Fibroblast of skin of back (primary cell): ENCODE measurements at regions not wholly inside any gene's neighbourhood (a gene's known extent, or its start where the extent isn't known, plus 50 kb on each side); places are given as distances from the start of the nearest gene placed in this dataset.

ENCODE experiments used
- DNase-seq: peaks from one replicate; pipeline ENCODE4 v3.0.0-alpha.2; 2013

GRCh38 chr13:99659866-99660554 lies 158.7 kb downstream of the TM9SF2 start:
- DNase-seq = no peak

DNA sequence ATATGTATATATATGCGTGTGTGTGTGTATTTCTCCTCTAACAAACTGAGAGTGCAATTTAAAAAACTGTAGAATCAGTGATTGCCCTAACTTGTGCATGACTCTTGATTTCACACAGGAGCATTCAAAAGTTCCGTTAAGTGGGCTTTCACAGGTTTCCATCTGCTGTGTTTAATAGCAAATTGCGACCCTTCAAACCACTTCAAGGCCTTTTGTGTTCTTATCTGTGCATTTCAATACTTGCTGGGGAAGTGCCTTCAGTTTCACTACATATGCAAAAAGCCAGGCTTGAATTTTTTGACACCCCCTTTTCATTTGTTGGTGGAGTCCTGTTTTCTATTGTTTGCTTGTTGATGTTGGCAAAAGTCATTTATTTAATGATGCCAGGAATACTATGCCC lies 158.0 kb downstream of the TM9SF2 start:
- no peak for DNase-seq

GRCh38 chr13:99658261-99658991 lies 157.2 kb downstream of the TM9SF2 start:
- peak; percentile 79 for DNase-seq

DNA sequence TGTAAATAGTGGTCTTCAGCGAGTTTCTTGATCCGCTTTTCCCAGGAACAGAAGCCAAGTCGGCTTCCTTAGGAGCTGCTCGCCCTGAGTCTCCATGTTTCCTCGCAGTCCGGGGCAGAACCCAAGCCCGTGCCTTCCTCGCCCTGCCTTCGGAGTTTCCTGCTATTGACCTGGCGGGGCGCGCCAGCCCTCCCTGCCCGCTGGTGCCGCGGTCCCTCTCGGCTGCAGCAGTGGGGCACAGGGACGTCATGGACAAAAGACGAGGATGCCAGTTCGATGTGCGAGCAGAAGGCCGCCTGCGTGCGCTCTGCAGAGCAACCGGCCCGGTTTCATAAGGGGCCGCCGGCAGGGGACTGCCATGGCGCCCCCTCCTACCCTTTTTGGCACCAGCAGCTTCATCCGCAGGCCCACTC lies 156.6 kb downstream of the TM9SF2 start:
- DNase-seq = peak; percentile 44

- DNase-seq = no peak
Observed at GRCh38 chr13:99656844-99657381, 155.6 kb downstream of the TM9SF2 start.

DNA sequence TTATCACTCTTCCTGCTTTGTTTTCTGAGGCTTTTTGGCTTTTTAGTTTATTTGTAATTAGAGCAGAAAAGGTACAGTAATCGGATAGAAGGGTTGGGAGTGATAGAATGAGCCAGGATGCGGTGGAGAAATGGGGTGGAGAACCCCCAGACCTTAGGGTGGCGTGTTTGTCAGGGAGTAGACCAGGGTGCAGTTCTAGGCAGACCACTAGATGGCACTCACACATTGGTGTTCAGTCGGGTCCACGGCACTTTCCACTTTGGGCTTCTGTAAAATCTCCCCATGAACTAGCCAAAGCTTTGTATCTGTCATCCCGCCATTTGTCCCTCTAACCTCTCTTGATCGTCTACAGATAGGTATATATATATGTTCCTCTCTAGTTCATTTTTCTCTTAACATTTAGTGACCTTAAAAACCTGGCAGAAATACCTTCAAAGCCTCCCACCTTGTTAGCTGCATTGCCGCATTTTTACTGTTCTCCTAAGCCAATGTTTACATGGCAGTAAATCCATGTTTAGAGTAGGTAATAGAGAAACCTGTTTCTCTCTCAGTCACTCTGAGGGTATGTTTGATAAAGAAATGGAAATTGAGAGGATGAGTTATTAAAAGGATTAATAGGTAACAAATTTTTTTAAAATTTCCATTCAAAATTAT lies 154.9 kb downstream of the TM9SF2 start:
- peak; percentile 66 for DNase-seq

- peak; percentile 29 for DNase-seq
Observed at GRCh38 chr13:99655351-99656091, 154.2 kb downstream of the TM9SF2 start.

DNA sequence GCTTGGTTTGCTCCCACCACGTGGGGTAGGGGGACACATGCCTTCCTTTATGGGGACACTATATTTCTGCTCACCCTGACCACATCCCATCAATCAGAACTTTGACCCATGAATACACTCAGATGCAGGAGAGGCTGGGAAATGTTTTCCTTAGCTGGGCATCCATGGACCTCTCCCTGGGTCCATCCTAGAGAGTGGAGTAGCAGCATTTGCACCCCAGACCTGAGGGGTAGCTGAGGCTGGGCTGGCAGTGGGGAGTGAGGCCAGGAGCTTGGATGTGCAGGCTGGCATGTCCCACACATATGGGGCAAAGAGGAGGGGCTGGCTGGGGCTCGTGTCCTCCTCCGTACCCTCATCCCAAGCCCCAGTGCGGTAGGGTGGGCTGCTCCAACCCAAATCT lies 152.8 kb downstream of the TM9SF2 start:
- no peak for DNase-seq

DNA sequence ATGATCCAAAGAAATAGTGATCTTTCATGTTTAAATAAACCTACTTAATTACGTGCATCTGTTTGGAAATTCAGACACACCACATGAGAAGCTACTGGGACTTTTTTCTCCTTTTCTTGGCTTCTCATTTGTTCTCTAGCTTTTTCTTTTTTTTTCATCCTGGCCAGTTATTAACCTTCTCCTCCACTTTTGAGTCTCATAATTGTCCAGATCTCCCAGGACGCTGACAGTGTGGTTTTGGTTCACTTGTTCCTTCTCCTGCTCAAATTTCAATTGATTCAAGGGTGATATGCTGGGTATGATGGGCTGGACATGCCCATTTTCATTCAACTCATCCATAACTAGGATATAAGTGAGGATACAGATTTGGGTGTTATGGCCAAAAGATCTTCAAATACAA lies 152.3 kb downstream of the TM9SF2 start:
- DNase-seq = no peak

DNA sequence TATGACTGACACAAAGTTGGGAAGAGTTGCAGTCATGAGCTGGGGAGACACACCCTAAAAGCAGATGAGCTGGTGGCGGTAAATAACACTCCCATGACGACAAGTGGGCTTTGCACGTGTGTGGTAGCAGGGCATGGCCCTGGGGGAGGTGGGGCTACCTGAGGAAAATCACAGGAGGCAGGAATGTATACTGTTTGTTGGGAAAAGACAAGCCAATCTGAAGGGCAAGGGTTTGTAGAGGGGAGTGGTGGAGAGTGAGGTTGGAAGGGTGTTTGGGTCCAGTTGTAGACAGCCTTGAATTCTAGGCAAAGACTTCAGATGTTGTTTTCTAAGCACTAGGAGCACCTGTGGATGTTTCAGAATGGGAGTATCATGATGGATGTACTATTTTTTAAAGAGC lies 151.6 kb downstream of the TM9SF2 start:
- no peak for DNase-seq

DNA sequence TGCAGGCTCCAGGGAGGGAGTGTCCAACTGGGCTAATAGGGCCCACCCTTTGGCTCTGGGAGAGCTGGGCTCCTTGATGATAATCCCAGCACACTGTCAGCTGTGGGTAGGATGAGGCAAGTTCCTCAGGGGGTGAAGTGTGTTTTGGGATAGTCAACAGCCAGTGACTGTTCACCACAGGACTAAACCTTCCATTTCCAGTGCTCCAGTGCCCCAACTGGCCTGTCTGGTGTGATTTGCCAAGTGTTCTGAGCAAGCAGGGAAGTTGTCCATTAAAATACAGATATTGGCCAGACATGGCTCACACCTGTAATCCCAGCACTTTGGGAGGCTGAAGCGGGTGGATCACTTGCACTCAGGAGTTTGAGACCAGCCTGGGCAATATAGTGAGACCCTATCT lies 150.9 kb downstream of the TM9SF2 start:
- DNase-seq = no peak

GRCh38 chr13:99651016-99651415 lies 149.7 kb downstream of the TM9SF2 start:
- DNase-seq = no peak

DNA sequence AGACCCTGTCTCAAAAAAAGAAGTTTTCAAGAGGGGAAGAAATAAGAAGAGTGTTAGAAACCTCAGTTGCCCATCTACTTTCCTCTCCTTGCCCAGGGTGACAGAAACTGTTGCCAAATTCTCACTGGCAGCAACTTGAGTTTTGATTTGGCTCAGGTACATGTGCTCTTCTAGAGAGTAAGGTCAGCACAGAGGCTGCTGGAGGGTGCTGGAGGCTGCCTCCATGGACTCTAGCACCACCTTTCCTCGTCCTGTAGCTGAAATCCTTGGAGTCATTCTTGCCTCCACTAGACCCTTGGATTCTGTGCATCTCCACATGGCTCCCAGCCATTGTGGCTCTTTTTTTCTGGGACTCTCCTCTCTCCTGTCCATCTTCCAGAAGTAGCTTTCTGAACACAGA lies 149.1 kb downstream of the TM9SF2 start:
- no peak for DNase-seq

DNA sequence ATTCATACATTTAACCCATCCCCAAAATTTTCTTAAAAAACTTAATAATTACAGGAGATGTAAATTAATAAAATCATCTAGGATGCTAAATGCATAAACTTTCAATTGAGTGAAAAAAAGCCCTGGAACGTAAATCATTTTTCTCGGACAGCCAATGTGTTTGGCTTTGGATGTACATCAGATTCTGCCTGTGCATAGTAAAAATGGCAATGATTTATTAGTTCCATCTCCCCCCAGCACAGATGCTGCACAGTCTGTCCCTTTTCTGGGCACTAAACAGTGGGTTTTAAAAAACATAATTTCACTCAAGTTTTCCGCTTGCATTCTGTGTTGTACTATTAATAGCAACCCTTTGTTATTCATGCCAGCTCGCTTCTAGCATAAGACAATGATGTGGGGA lies 147.7 kb downstream of the TM9SF2 start:
- DNase-seq = no peak

GRCh38 chr13:99648066-99648665 lies 146.9 kb downstream of the TM9SF2 start:
- DNase-seq = no peak

DNA sequence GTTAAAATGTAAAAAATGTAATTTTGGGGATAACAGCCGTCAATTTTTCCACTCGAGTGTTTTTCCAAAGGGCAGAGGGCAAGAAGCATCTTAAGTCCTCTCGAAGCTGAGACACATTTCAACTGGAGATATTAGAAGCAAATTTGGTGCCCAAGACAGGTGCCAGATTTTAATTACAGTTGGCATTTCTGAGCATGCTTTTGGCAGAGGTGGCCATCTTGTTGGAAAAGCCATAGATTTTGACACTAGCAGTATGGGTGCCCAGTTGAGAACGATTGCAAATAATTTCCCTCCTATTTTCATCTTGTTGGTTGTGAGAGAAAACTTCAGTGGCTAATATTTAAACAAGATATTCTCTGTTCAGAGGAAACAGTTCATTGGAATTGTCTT lies 146.3 kb downstream of the TM9SF2 start:
- no peak for DNase-seq

DNA sequence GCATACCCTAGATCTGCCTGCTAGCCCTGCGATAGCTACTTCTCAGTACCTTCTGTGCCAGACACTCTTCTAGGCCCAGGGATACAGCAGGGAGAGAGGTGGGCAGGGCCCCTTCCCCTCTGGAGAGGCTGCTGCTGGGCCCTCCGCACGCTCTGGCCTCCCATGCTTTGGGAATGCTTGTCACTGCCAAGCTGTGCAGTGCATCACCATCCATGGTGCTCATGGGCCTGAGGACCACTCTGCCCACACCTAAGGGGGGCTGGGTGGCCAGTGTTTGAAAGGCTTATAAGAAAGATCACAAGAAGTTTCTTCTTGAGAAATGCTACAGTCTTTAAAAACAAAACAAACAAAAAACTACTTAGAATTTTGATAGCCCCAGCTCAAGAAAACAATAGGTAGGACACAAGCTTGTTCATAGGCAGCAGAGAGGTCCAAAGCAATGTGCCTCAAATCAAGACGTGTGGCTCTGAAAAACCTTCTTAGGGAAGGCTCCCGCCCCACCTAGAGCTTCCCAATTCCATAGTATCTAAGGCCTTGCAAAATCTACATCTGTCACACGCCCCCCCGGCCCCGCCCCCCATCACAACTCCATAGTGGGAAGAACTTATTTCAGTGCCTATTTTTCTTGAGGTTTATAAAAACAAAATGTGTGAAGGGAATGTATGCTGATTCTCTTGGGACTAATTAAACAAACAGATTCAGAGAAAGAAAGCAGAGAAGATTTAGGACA lies 145.8 kb downstream of the TM9SF2 start:
- no peak for DNase-seq

DNA sequence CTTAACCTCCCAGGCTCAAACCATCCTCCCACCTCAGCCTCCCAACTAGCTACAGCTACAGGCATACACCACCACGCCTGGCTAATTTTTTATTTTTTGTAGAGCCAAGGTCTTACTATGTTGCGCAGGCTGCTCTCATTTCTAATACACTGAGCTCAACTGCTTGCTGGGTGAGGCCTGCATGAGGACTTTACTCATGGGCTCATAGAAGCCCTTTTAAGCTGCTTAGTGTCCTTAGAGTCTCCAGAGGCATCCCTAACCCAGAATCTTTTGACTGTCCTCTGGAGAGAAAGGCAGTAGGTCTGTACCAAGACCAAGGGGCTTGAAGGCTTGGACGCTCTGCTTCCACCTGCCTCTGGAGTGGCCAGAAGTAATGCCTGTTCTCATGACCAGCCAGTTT lies 141.6 kb downstream of the TM9SF2 start:
- no peak for DNase-seq

GRCh38 chr13:99642006-99642405 lies 140.7 kb downstream of the TM9SF2 start:
- no peak for DNase-seq

DNA sequence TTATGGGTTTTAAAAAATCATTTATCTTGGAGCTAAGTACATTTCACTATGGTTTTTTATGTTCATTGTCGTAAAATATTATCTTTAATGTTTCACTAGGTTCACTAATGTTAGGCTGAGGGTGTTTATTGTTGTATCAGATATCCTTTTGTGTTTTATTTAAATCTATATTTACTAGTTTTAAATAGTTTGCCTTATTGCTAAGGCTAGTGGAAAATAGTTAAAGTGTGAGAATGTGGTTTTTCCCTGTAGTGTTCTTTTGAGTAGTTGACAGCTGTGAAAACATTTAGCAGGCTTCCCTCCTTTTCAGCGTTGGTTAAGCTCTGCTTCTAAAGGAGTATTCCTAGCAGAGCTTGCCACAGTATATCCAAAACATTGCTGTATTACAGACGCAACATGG lies 139.0 kb downstream of the TM9SF2 start:
- no peak for DNase-seq

- no peak for DNase-seq
Observed at GRCh38 chr13:99639126-99639525, 137.9 kb downstream of the TM9SF2 start.
